Myocyte (in vitro differentiated cells): ENCODE measurements at regions not wholly inside any gene's neighbourhood (a gene's known extent, or its start where the extent isn't known, plus 50 kb on each side); places are given as distances from the start of the nearest gene placed in this dataset.

ENCODE experiments used
- DNase-seq: peaks from one replicate; pipeline ENCODE4 v3.0.0-alpha.2; 2012; ENCODE audit warnings: low read depth

- DNase-seq, result peak; percentile 53
Measured at GRCh38 chr5:6831678-6832671, 118.7 kb downstream of the TENT4A start.

- peak; percentile 89 for DNase-seq
Measured at GRCh38 chr5:6832994-6833393, 119.8 kb downstream of the TENT4A start.

GRCh38 chr5:6833406-6833805, 120.2 kb downstream of the TENT4A start:
- peak; percentile 70 for DNase-seq

- no peak for DNase-seq
Measured at GRCh38 chr5:6837095-6837494, 123.9 kb downstream of the TENT4A start.

- no peak for DNase-seq
Measured at GRCh38 chr5:6837519-6838110, 124.4 kb downstream of the TENT4A start.

- no peak for DNase-seq
Measured at GRCh38 chr5:6838736-6839135, 125.5 kb downstream of the TENT4A start.

- DNase-seq, result no peak
Measured at GRCh38 chr5:6840136-6840793, 127.0 kb downstream of the TENT4A start.

GRCh38 chr5:6843335-6843734, 130.1 kb downstream of the TENT4A start:
- no peak for DNase-seq

- DNase-seq, result no peak
Measured at GRCh38 chr5:6843821-6844220, 130.6 kb downstream of the TENT4A start.

GRCh38 chr5:6845856-6846255, 132.6 kb downstream of the TENT4A start:
- DNase-seq, result no peak

GRCh38 chr5:6847870-6848269, 134.6 kb downstream of the TENT4A start:
- no peak for DNase-seq

GRCh38 chr5:6849316-6850105, 136.3 kb downstream of the TENT4A start:
- DNase-seq, result no peak

- no peak for DNase-seq
Measured at GRCh38 chr5:6850106-6850432, 136.8 kb downstream of the TENT4A start.

- no peak for DNase-seq
Measured at GRCh38 chr5:6856653-6857052, 143.4 kb downstream of the TENT4A start.

- no peak for DNase-seq
Measured at GRCh38 chr5:6858419-6858818, 145.2 kb downstream of the TENT4A start.

- DNase-seq, result peak; percentile 10
Measured at GRCh38 chr5:6859023-6859422, 145.8 kb downstream of the TENT4A start.

- no peak for DNase-seq
Measured at GRCh38 chr5:6859951-6860638, 146.9 kb downstream of the TENT4A start.

- no peak for DNase-seq
Measured at GRCh38 chr5:6861036-6861435, 147.8 kb downstream of the TENT4A start.

GRCh38 chr5:6861667-6862066, 148.4 kb downstream of the TENT4A start:
- no peak for DNase-seq

- DNase-seq, result no peak
Measured at GRCh38 chr5:6862306-6862705, 149.1 kb downstream of the TENT4A start.

GRCh38 chr5:6867712-6868111, 154.5 kb downstream of the TENT4A start:
- DNase-seq, result no peak
